NCI-H510A (cell line): ENCODE measurements at regions not wholly inside any gene's neighbourhood (a gene's known extent, or its start where the extent isn't known, plus 50 kb on each side); places are given as distances from the start of the nearest gene placed in this dataset.

Source experiments
- DNase-seq: peaks from one replicate; lab custom pipeline; 2025; lab: John Stamatoyannopoulos, UW

DNA sequence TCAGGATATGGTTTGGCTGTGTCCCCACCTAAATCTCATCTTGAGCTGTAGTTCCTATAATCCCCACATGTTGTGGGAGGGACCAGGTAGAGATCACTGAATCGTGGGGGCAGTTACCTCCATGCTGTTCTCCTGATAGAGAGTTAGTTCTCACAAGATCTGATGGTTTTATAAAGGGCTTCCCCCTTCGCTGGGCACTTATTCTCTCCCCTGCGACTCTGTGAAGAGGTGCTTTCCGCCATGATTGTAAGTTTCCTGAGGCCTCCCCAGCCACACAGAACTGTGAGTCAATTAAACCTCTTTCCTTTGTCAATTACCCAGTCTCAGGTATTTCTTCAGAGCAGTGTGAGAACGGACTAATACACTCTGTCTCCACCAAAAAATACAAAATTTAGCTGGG is 291.9 kb downstream of the BCOR start:
- no peak for DNase-seq

DNA sequence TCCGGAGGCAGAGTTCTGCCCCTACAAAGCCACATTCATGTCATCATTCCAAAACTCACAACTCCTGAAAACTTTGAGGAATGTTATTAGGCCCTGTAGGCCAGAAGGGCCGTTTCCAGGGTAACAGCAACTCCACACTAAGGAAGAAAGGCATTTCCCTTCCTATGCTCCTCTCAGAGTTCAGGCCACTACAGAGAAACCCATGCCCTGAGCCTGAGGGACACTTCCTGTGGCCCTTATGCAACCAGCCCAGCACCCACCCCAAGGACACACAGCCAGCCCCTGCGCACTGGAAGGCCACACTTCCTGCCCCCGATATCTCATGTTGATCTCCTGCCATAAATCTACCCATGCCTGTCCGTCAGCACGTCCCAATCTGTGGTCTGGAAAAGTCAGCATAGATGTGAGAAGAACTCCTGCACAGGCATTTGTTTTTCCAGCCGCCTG is 289.3 kb downstream of the BCOR start:
- no peak for DNase-seq

DNA sequence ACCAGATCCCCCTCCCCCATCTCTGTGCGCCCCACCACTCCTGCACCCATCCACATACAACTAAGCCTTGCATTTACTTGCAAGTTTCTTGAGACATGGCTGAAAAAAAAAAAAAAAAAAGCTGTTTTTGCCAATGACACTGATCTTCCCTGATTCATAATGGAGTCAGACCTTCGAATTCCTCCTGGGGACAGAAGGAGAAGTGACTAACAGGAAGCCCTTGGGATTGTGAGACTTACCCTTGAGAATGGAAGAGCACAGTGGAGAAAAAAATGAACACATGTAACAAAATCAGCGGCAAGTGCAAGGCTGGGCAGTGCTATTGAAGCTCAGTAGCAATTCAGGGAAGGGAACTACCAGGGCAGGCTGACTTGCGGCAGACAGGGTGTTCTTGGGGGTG is 288.4 kb downstream of the BCOR start:
- DNase-seq = no peak

DNA sequence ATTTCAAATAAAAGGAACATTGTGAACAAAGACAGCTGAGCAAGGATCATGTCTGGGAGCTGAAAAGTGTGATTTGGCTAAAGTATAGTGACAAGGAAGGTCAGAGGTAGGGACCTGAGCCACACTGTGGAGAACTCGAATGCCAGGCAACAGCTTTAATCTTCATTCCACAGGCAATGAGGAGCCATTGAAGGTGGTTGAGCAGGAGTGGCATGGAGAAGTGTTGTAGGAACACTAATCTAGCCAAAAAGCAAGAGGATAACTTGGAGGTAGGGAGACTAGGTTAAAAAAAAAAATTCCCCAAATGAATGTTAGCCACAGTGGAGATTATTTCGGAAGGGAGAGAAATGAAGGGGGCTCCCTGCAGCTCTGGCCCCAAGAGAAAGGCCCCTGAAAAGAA is 286.9 kb downstream of the BCOR start:
- DNase-seq = no peak

DNA sequence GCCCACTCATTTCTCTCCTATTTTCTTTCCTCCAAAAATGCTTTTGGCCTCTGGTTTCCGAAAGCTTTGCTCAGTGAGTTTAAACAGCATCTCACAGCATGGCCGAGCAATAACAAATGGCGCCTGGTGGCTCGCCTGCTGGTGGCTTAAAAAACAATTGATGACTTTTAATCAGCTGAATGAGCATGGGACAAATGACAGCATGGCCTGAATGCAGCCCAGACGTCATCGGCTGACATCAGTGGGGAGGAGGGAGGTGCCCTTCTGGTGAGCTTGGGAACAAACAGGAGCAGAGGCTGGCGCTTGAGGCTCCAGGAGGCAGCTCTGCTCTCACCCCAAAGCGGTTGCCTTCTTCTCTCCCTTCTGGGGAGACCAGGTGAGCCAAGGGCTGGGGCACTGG is 286.4 kb downstream of the BCOR start:
- DNase-seq = no peak

DNA sequence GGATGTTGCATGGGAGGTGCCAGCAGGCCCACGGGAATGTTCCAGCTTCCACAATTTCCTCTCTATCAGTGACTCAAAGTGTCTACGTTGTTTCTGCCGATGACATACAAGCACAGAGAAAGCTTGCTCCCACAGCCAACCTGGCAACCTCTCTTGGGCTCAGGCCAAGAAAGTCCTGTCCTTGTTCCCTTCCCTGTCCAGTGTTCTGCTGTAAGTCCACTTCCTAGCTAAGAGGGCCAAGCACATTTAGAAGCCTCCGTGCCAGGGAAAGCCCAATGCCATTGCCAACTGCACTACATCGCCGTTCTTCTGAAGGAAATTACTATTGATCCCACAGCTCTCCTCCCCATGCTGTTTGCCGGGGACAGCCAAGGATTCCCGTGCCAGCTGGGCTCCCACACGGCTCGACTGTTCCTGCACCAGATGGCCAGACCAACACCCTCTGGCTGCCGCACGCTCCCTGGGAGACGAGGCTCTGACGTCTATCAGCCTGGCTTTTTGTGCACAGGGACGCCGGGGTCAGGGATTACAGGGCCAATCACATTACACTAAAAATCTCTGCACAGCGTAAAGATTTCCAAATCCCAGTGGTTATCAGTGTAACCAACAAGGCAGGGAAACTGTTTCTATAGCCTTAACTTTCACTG is 284.0 kb downstream of the BCOR start:
- DNase-seq = no peak

DNA sequence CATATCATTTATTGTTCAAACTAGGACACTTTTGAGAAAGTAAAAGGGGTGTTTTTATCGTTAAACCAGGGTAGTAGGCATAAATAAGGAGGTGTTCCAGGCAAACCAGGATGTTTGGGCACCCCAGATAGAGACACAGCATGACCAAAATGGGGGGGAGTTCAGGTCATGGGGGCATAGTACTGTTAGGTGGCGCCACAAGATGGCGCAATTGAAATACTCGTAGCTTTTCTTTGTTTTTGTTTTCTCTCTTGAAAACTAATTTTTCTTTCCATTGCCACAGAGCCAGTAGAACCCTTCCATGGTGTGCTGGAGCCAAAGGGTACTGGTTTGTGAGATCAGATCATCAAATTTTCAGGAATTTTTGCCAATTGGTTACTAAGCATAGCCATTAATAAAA is 283.4 kb downstream of the BCOR start:
- DNase-seq = no peak

DNA sequence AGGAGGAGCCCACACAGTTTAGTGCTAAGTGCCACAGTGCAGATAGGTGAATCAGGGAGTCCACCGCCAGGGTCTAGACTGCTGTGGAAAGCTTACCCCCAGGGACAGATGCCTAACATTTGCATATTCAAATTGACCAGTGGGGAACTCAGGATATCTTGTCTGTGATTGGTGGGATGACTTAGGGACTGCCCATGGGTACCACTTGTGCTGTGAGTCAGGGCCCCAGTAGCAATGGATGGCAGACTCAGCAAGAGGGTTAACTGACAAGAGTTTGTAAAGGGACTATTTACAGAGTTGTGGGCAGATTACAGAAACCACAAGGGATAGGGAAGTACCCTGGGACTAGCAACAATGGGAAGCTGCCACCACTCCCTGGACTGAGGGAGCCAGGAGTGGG is 282.1 kb downstream of the BCOR start:
- no peak for DNase-seq

DNA sequence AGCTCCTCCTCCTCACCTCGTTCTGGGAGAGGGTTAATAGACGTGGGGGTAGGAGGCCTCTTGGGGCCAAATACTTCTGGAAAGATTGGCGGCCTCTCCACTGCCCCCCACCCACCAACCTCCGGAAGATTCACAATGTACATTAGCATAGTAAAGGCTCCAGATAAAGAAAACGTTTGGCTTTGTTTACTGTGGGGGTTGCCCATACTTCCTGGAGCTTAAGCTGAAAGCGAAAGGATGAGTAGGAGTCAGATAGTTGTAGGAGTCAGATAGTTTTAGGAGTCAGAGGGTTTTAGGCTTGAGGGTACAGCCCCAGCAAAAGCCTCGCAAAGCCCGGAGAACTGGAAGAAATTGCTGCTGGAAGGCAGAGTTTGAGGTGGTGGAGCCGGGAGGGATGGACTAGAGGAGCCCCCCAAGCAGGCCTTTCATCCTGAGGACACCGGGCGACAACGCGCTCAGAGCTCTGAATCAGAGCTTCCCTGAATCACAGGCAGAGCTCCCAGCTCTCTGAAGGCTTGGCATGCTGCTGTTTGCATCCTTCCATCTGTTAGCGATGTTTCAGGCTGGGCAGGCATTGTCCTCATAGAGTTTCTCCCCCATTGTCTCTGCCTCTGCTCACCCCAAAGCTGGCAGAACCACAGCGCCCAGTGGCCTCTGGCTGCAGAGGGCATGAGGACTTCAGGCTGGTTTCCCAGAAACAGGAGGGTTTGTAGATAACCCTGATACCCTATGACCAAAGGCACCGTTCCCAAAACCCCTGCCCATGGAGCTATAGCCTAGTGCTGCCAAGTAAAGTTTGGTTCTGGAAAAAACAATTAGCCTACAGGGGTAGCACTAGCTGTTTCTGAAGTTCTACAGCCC is 280.7 kb downstream of the BCOR start:
- no peak for DNase-seq

DNA sequence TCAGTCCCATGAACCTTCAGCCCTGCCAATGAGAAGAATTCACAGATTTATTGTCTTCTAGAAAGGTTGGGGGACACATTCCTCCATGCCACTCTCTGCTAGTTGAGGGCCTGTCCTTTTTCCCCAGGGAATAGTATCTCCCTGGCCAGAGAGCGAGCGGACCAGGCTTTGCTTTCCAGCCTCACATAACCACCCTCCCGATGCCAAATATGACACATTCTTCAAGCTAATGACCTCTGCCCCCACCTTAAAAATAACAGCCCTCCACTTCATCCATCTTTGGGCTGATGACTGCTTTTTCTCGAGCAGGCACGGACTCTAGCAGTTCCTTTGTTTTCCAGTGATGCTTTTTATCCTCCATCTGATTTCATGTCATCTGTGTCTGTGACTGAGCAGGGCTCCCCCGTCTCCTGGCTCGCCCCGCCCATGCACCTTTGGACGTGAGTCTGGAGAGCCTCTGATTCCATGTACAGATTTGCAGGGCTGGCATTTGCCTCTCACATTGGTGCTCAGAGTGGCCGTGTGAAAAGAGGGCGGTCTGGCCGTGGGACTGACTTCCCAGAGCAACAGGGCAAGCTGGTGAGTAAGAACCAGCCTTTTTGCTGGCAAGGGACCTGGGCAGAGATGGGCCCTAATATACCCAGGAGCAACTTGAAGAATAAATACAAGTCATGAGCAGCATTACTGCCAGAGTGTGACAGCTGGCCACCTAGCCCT is 279.8 kb downstream of the BCOR start:
- DNase-seq = no peak

DNA sequence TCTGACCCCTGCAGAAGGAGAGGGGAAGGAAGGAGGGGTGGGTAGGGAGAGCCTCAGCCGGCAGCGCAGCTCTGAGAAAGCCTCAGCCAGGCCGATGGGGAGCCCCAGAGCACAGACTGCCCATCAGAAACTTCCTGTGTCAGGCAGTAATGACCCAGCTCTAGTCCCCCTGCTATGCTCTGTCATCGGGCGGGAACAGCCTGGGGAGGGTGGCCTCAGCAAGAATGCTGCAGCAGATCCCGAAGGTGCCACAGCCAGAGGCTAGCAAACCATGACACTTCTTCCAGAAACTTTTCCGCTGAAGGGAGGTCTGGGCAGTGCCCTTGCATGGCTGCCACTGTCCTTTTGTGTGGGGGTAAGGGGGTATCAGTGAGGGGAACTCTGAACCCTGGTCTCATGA is 279.0 kb downstream of the BCOR start:
- no peak for DNase-seq

DNA sequence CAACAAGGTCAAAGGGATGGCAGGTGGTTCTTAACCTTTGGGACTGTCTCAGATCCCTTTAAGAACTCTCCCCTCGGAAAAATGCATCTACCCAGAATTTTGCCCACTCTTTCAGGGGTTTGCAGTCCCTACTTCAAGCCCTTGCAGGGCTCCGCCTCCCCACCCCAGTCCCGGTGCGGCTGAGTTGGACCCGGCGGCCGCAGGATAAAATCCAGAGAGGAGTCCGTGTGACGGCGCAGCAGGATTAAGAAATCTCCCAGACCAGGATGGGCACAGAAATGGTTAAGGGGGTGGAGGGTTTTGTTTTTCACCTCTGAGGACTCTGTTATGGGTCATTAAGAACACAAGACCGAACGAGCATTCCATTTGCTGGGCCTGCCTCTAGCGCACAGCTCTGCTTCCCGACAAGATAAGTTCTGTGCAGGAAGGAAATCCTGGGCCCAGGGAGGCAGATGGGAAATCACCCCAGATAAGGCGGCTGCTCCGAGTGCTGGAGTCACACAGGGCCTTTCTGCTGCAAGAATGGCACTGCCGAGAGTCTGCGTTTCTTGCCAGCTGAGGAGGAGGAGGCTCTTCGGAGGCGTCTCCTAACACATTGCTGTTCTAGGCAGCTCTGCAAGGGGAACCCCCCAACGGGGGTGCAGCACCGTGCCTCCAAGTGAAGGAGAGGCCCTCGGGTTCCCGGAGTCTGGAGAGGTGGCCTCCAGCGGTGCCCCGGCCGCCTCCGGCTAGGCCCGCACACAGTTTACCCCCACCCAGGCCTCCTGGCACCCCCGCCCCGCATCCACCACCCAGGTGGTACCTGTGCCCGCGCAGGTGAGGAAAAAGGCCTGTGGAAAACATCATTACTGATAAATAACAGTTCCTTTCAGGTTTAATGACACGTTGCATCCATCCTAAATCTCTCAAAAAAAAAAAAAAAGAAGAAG is 277.6 kb downstream of the BCOR start:
- DNase-seq = peak; percentile 64

DNA sequence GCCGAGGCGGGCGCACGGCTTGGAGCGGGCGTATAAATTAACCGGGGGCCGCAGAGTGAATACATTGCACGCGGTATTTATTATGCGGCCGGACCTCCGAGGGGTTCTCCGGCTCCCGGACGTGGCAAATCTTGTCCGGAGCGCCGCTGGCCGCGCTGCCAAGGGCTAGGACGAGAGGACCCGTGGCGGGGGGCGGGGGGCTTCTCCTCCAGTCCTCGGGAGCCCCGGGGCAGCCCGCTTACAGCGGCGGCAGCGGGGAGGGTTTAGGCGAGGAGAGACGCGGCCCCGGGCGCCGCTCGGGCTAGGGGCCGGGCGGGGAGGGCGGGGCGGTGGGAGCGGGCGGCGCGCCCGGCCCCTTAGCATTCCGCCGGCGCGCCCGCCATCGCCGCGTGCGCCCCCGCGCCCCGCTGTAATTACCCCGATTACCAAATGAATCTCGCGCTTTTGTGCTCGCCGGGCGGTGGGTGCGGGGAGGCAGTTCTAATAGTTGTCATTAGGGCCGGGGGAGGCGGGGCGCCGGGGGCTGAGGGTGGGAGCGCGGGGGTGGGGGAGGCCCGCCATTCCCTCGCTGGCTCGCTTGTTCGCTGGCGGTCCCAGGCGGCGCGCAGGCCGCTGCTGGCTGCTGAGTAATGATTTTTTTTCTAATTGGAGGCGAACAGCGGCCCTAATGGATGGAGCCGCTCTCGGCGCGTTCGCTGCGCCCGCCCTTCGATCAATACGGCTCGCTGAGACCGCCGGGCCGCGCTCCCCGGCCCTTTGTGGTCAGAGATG is 276.6 kb downstream of the BCOR start:
- DNase-seq = no peak

DNA sequence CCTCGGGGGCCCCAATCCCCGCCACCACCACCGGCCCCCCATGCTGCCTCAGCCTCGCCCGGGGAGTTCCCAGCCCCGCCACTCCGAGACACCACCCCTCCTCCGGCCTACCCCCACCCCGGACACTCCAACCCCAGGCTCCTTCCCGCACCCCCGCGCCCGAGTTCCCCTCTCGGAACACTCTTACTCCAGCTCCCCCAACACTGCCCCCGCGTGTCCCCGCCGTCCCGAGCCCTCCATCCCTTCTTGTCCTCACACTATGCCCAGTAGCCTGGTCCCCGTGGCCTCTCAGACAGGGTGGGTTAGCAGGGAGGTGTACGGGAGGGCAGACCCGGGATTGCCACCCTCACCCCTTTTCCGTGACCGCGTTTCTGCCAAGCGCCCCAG is 276.1 kb downstream of the BCOR start:
- no peak for DNase-seq

DNA sequence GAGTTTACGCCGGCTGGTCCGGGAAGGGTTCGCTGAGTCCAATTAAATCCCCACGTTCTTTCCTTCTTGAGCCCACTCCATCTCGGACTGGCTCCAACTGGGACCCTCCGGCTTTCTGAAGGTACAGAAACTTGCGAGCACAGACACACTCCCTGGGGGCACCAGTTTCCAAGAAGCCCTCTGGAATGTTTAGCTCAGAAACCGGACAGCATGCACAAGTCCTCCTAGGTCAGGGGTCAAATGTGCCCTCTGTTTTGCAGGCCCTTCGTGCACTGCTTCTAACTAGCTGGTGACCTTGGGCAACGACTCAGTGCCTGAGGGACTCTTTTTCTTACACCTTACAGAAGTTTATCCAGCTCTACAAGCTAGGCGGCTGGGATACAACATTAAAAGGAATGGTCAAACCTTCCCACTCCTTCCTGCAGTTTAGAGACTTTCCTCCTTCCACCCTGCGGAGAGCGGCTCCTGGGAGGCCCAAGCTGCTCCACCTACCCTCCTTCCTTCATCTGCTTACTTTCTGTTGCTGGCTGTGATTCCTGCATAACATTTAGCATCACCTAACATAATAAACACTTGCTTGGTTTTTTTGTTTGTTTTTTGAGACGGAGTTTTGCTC is 275.5 kb downstream of the BCOR start:
- no peak for DNase-seq

DNA sequence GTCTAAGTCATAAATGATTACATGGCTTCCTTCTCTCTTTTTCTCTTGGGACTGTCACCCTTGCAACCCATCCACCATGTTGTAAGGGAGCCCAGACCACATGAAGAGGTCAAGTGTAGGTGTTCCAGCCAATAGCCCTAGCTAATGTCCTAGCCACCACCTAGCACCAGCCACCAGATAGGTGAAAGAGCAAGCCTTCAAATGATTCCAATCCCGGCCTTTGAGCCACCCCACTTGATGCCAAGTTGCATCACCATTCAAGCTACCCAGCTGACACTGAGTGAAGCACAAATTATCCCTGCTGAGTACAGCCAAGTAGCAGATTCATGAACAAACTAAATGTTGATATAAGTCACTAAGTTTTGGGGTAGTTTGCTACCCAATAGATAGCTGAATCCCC is 274.3 kb downstream of the BCOR start:
- DNase-seq = no peak

DNA sequence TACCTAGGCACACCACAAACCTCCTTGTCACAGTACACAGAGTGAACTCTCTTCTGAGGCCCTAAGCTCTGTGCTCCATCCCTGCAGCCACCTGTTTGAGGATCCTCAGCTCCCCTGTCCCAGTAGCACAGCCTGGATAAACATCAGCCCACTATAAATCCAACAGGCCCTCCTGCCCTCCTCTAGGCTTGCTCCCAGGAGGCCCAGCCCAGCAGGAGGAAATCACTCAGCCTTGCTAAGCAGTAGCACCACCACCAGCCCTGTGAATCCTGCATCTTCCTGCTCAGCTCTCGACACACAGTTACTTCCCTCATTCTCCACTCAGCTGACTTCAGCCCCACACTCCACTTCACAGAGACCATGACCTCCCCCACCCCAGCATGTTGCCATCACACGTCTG is 273.9 kb downstream of the BCOR start:
- no peak for DNase-seq

DNA sequence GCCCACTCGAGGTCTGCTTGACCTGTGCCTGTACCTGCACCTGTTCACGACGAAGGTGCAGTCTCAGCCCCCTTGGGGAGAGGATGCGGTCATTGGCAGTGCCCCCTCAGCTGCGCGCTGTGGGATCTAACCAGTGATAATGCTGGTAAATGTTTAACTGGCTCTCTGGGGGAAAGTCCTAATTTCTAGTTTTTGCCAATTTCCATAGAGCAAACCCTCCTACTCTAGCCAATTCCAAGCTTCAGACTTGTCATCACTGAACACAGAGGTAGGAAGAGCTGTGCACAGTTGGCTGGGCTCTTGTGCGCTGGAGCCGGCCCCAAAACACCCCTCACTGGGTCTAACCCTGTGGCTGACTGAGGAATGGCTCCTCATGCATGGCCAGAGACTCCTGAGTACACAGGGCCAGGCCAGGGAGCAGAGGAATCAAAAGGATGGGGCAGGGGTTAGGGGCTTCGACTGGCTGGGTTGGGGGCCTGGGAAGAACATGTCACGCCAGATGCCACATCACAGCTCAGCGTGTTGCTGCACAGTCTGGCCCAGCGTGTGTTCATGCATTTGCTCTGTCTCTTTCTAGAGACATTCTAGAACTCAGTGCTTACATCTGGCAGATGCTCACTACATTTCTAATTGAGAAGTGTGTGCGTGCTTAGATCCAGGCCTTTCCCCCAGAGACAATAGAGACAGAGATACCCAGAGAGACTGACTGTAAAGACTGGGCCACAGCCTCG is 270.8 kb downstream of the BCOR start:
- no peak for DNase-seq

DNA sequence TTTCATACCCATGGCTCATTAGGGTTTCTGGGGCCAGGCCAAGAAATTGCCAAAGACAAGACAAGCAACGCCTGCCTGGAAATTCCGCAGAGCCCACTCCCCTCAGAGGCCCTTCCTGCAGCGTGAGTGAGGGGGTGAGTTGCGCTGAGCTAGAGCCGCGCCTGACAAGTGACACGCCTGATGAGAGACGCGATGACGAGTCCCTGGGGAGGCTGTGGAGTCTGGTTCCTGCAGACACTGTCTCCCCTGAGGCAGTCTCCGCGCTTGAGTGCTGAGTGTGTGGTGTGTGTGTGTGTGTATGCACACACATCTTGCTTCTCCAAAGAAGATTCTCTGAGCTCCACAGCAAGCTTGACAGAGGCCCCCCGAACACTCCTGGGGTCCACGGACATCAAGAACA is 269.8 kb downstream of the BCOR start:
- DNase-seq = no peak

DNA sequence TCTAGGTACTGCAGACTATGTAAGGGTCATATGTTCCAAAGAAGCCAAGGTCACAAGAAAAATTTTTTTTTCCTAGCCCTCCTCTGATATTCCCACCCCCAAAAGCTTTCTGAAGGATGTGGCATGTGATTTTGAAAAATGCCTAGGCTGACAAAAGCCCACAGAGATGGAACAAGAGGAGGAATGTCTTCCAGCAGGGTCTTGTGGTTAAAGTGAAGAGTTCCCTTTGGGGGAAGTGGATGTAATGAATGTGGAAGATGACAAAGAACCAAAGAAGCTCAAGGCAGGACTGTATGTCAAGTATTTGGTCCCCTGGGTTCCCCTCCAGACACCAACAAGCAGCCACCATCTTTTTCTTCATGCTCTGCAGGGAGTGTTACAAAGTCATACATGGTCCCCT is 268.8 kb downstream of the BCOR start:
- no peak for DNase-seq
